ENCODE measurements at regions not wholly inside any gene's neighbourhood (a gene's known extent, or its start where the extent isn't known, plus 50 kb on each side); places are given as distances from the start of the nearest gene placed in this dataset.

- FAIRE-seq (no peak), DNase-seq (ENCODE audit: low read depth, low spot score) (no peak), ATAC-seq (no peak)
- no peak overlapping the region for H3K9ac ChIP-seq (ENCODE audit: control insufficient read depth, insufficient read depth, low read length)
- no peak overlapping the region for H3K4me2 ChIP-seq (ENCODE audit: control insufficient read depth, insufficient read depth)
- no peak overlapping the region for H3K4me3 ChIP-seq
- no peaks in the 10 kb centered on the region for H3K27me3 ChIP-seq (replicated peaks in 1 of 2; ENCODE audit: control insufficient read depth in 2 of 2, insufficient read depth in 2 of 2, low read length in 1 of 2)
- no peaks in the 10 kb centered on the region for H4K20me1 ChIP-seq (ENCODE audit: control insufficient read depth, insufficient read depth)
- no peak for TF ChIP-seq PML (IDR thresholded peaks at IDR 0.05; ENCODE audit: low read length)
- TF ChIP-seq RB1 (IDR thresholded peaks at IDR 0.05; ENCODE audit: borderline replicate concordance), result no peak
- TF ChIP-seq BMI1 (IDR thresholded peaks at IDR 0.05; ENCODE audit: borderline replicate concordance), result no peak
- TF ChIP-seq TAF1 (IDR thresholded peaks at IDR 0.05; ENCODE audit: borderline replicate concordance, low read depth, low read length), result no peak
- no peak for TF ChIP-seq SPI1 (IDR thresholded peaks at IDR 0.05; ENCODE audit: borderline replicate concordance, insufficient read depth, low read depth, low read length)
- TF ChIP-seq ZNF622 (IDR thresholded peaks at IDR 0.05), result no peak
- TF ChIP-seq EED (IDR thresholded peaks at IDR 0.05; ENCODE audit: low read depth), result no peak
- no peak for TF ChIP-seq NR2C1 (IDR thresholded peaks at IDR 0.05)
- no peak for TF ChIP-seq MLLT1 (IDR thresholded peaks at IDR 0.05)
- TF ChIP-seq FOXK2 (IDR thresholded peaks at IDR 0.05), result no peak
- TF ChIP-seq SUZ12 (IDR thresholded peaks at IDR 0.05; ENCODE audit: unreplicated experiment), result no peak
- TF ChIP-seq BCLAF1 (IDR thresholded peaks at IDR 0.05), result no peak
- no peak for TF ChIP-seq CREB1 (IDR thresholded peaks at IDR 0.05; ENCODE audit: low read depth)
- TF ChIP-seq SMAD1 (IDR thresholded peaks at IDR 0.05; ENCODE audit: low read depth, partially characterized antibody), result no peak
- TF ChIP-seq MTA2 (IDR thresholded peaks at IDR 0.05; ENCODE audit: low read depth), result no peak
- TF ChIP-seq FOS (IDR thresholded peaks at IDR 0.05; ENCODE audit: borderline replicate concordance, extremely low read depth, insufficient read length), result no peak
- SMC1A ChIA-PET (ENCODE audit: uncharacterized antibody, unreplicated experiment), result no interaction called here
- no peaks in the 10 kb centered on the region for H3K4me1 ChIP-seq (ENCODE audit: control insufficient read depth, insufficient read depth, low read length)
- WGBS (ENCODE audit: insufficient coverage, insufficient replicate concordance, low lambda C conversion rate, missing lambda C conversion rate), result 21% methylated on average over 3 of the region's 3 CpGs
- H3K27ac ChIP-seq (ENCODE audit: control insufficient read depth, insufficient read depth), result no peak overlapping the region
- RAD21 ChIA-PET (ENCODE audit: unreplicated experiment), result no interaction called here
- no peaks in the 10 kb centered on the region for H3K9me3 ChIP-seq (replicated peaks; ENCODE audit: control insufficient read depth, insufficient read depth, low read length)
- no peaks in the 10 kb centered on the region for H3K79me2 ChIP-seq (ENCODE audit: control insufficient read depth, insufficient read depth, low read length)
- POLR2A ChIA-PET, result no interaction called here
- CTCF ChIA-PET, result no interaction called here
- in situ Hi-C loops (cut with MboI) (no loop called here), intact Hi-C loops (cut with micrococcal nuclease; ENCODE audit: unreplicated experiment) (no loop called here)
- H3K36me3 ChIP-seq (ENCODE audit: control insufficient read depth in 2 of 2, insufficient read depth in 2 of 2, low read length in 1 of 2), result no peaks in the 10 kb centered on the region
- no TSS peak for BruUV-seq (replicated peaks)
- no peak overlapping the region for H2AFZ ChIP-seq (ENCODE audit: control insufficient read depth, low read depth, low read length)
Measured at GRCh38 chr16:59729613-59730012, 995.5 kb upstream of the GOT2 start.
